Uterus (tissue), 2 donors: ENCODE measurements at regions not wholly inside any gene's neighbourhood (a gene's known extent, or its start where the extent isn't known, plus 50 kb on each side); places are given as distances from the start of the nearest gene placed in this dataset.

Experiments used
- POLR2A ChIP-seq, 2 donors: fragments of 450-650 bp; IDR thresholded peaks; one replicate each; pipeline ENCODE4 v1.6.1; 2016; ENCODE audit warnings: antibody characterized with exemption in 2 of 2, mild to moderate bottlenecking in 1 of 2, moderate library complexity in 1 of 2
- TF ChIP-seq, protein P1 (sequence below), 4 experiments: fragments of 200-600 bp in 2 of 4; fragments of 450-650 bp in 2 of 4; sonication (generic) in 2 of 4; IDR thresholded peaks; one replicate each; pipeline ENCODE4 v1.5.1; 2016 to 2019; ENCODE audit warnings: antibody characterized with exemption in 4 of 4, mild to moderate bottlenecking in 2 of 4, moderate library complexity in 1 of 4

DNA sequence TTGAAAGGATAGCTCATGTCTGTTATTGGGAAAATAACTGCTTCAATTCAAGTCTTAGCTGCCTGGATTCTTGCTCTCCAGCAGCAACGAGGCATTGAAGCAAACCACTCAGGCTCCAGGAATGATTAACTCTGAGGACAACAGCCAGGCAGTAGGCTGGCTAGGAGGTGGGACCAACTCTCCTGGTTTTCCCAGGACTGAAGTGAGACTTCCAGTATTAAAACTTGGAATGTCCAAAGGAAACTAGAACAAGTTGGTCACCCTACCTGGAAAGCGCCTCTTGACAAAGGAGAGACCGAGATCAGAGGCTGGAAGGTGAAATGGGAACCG, 100.7 kb downstream of the SALL1 start:
- TF ChIP-seq POLR2A (IDR thresholded peaks at IDR 0.05): no peak
- TF ChIP-seq, protein P1, sequence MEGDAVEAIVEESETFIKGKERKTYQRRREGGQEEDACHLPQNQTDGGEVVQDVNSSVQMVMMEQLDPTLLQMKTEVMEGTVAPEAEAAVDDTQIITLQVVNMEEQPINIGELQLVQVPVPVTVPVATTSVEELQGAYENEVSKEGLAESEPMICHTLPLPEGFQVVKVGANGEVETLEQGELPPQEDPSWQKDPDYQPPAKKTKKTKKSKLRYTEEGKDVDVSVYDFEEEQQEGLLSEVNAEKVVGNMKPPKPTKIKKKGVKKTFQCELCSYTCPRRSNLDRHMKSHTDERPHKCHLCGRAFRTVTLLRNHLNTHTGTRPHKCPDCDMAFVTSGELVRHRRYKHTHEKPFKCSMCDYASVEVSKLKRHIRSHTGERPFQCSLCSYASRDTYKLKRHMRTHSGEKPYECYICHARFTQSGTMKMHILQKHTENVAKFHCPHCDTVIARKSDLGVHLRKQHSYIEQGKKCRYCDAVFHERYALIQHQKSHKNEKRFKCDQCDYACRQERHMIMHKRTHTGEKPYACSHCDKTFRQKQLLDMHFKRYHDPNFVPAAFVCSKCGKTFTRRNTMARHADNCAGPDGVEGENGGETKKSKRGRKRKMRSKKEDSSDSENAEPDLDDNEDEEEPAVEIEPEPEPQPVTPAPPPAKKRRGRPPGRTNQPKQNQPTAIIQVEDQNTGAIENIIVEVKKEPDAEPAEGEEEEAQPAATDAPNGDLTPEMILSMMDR (IDR thresholded peaks at IDR 0.05): no peak
